Aorta (tissue), 5 donors: ENCODE measurements at regions not wholly inside any gene's neighbourhood (a gene's known extent, or its start where the extent isn't known, plus 50 kb on each side); places are given as distances from the start of the nearest gene placed in this dataset.

Experiments
- ATAC-seq: fragments of 200-7000 bp; cut with Tn5 transposase; one replicate; pipeline ENCODE4 v1.9.1; 2022; ENCODE audit warnings: moderate library complexity; ENCODE audit not compliant: low FRiP score
- DNase-seq, 2 donors: peaks; one replicate each; pipeline ENCODE4 v3.0.0-alpha.2; 2020
- H3K27ac ChIP-seq, 2 donors: one replicate each; pipeline ENCODE4 v1.5.1; 2013; ENCODE audit warnings: low read length in 2 of 2, mild to moderate bottlenecking in 2 of 2, moderate library complexity in 2 of 2, control low read depth in 1 of 2, inconsistent platforms in 1 of 2, low read depth in 1 of 2
- H3K27me3 ChIP-seq, 2 donors: one replicate each; pipeline ENCODE4 v1.6.1; 2013; ENCODE audit warnings: control low read depth in 1 of 2, low read length in 1 of 2, mild to moderate bottlenecking in 1 of 2, moderate library complexity in 1 of 2; ENCODE audit not compliant: insufficient read depth in 2 of 2, control insufficient read depth in 1 of 2
- H3K36me3 ChIP-seq, 2 donors: one replicate each; pipeline ENCODE4 v1.6.1; 2013; ENCODE audit warnings: control low read depth in 1 of 2, low read length in 1 of 2, mild to moderate bottlenecking in 1 of 2; ENCODE audit not compliant: insufficient read depth in 2 of 2, control insufficient read depth in 1 of 2
- H3K4me1 ChIP-seq, 2 donors: one replicate each; pipeline ENCODE4 v1.6.1; 2013; ENCODE audit warnings: low read length in 2 of 2, control low read depth in 1 of 2, mild to moderate bottlenecking in 1 of 2, moderate library complexity in 1 of 2; ENCODE audit not compliant: insufficient read depth in 2 of 2, control insufficient read depth in 1 of 2
- H3K4me3 ChIP-seq, 2 donors: one replicate each; pipeline ENCODE4 v1.5.1; 2013; ENCODE audit warnings: low read length in 2 of 2, control low read depth in 1 of 2, mild to moderate bottlenecking in 1 of 2
- H3K9me3 ChIP-seq: one replicate; pipeline ENCODE4 v1.6.1; 2013; ENCODE audit warnings: mild to moderate bottlenecking, low read length; ENCODE audit not compliant: control insufficient read depth
- WGBS, 2 donors: extraction: QIAGEN DNeasy Blood & Tissue Kit; methylation state at CpG; one replicate each; pipeline ENCODE4 v1.1.7; 2013; 5-methylcytosine and 5-hydroxymethylcytosine counted together
- intact Hi-C, 2 donors: fragments of 100-400 bp; cut with DNase I; formaldehyde crosslinking; loops; one replicate each; pipeline versions ENCODE4 v1.14.2 to v1.15.0; 2022
- donor health status: healthy with polysubstance abuse.
- donor health status: Bipolar disorder and iron deficiency.
- donor health status: DM: no; HTN: no; CAD: no.
- donor health status: DM: no; HTN: no; CAD: no.
- donor health status: DM: yes; HTN: yes; CAD: no.

DNA sequence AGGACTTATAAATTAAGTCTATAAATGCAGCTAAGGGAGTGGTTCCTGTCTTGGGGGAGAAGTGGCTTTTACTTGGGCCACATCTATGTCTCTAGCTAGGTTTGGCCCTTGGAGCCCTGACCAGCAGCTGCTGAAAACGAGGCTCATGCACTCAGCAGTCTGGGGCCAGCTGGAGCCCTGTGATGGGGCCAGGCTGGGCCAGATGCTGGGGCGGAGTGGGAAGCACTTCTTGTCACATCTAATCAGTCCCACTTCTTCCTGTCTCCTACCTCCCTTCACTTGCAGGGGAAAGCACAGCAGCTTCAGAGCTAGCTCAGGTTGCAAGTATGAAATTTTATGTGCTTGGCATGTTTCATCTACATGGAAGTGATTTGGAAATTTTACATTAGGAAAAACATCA, 209.9 kb upstream of the ROPN1 start:
- Histone ChIP-seq H3K9me3 (no peaks in the 10 kb centered on the region), H3K36me3 (no peaks in the 10 kb centered on the region), H3K4me3 (no peak overlapping the region), H3K4me1 (peaks cover 25 to 28% of the 10 kb centered on the region in 2 donors), H3K27me3 (no peaks in the 10 kb centered on the region), H3K27ac (peak overlapping the region in 1 of 2 donors; percentile 58)
- ATAC-seq (no peak), DNase-seq (peak in 1 of 2 donors; percentile 44)
- intact Hi-C loops: no loop called here
- WGBS, 2 donors: 4 to 13% methylated on average over 2 of the region's 2 CpGs

- H3K4me1 ChIP-seq: peaks cover 22 to 28% of the 10 kb centered on the region in 2 donors
- no peaks in the 10 kb centered on the region for H3K9me3 ChIP-seq
- ATAC-seq (peak; percentile 68), DNase-seq (peak; percentile 81 to 84)
- H3K27ac ChIP-seq: peak overlapping the region in 1 of 2 donors; percentile 58
- no peaks in the 10 kb centered on the region for H3K27me3 ChIP-seq
- 4 to 5% methylated on average over 4 of the region's 4 CpGs for WGBS, 2 donors
- no peaks in the 10 kb centered on the region for H3K36me3 ChIP-seq
- intact Hi-C loops: no loop called here
- H3K4me3 ChIP-seq: no peak overlapping the region
Measured at GRCh38 chr3:124202754-124203153, 210.8 kb upstream of the ROPN1 start.

DNA sequence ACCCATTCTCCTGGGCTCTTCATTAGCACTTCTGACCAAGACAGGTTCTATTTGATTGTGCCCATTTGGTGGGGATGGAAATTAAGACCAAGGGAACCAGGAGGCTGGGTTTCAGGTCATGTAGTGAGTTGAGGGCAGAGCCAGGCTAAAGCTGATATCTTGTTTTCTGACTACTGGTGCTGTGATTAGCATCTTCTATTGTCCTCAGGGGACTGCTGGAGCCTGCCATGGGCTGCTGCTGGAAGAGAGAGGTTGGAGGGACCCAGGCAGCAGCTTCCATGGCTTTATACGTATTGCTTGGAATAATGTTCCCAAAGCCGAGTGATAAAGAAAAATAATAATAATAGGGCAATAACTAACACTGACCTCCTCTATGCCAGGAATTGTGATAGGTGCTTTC, 211.4 kb upstream of the ROPN1 start:
- Histone ChIP-seq H3K4me3 (no peak overlapping the region), H3K27me3 (no peaks in the 10 kb centered on the region), H3K27ac (peak overlapping the region; percentile 11 to 58), H3K9me3 (no peaks in the 10 kb centered on the region), H3K4me1 (peaks cover 22 to 24% of the 10 kb centered on the region in 2 donors), H3K36me3 (no peaks in the 10 kb centered on the region)
- intact Hi-C loops: no loop called here
- 65 to 79% methylated on average over 2 of the region's 2 CpGs for WGBS, 2 donors
- ATAC-seq (no peak), DNase-seq (no peak)

- Histone ChIP-seq H3K9me3 (no peaks in the 10 kb centered on the region), H3K4me3 (no peak overlapping the region), H3K36me3 (no peaks in the 10 kb centered on the region), H3K27ac (no peak overlapping the region), H3K4me1 (peaks cover 10 to 15% of the 10 kb centered on the region in 2 donors), H3K27me3 (no peaks in the 10 kb centered on the region)
- intact Hi-C loops: no loop called here
- 93 to 97% methylated on average over 5 of the region's 5 CpGs for WGBS, 2 donors
- DNase-seq (no peak), ATAC-seq (no peak)
Measured at GRCh38 chr3:124206225-124207055, 214.5 kb upstream of the ROPN1 start.

DNA sequence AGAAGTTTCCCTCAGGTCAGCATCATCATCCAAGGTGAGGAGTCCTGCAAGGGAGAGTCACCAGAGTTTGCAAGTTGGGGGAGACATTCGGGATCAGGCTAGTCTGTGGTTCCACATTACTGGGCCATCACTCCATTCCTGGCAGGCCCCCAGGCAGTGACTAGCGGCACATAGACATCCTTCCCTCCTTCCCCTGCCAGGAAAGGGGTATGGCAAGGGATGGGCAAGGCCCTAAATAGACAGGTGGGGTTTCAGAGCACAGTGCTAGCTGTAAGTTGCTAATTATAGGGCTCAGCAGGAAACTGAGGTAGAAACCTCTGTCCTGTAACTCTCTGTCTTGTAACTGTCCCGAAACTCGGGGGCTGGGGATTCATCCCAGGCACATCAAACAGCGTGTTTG, 215.2 kb upstream of the ROPN1 start:
- H3K9me3 ChIP-seq: no peaks in the 10 kb centered on the region
- H3K4me1 ChIP-seq: peaks cover 7 to 12% of the 10 kb centered on the region in 2 donors
- ATAC-seq (no peak), DNase-seq (no peak)
- H3K36me3 ChIP-seq: no peaks in the 10 kb centered on the region
- intact Hi-C loops: no loop called here
- WGBS, 2 donors: 88 to 94% methylated on average over 5 of the region's 5 CpGs
- H3K4me3 ChIP-seq: no peak overlapping the region
- H3K27me3 ChIP-seq: no peaks in the 10 kb centered on the region
- H3K27ac ChIP-seq: no peak overlapping the region

DNA sequence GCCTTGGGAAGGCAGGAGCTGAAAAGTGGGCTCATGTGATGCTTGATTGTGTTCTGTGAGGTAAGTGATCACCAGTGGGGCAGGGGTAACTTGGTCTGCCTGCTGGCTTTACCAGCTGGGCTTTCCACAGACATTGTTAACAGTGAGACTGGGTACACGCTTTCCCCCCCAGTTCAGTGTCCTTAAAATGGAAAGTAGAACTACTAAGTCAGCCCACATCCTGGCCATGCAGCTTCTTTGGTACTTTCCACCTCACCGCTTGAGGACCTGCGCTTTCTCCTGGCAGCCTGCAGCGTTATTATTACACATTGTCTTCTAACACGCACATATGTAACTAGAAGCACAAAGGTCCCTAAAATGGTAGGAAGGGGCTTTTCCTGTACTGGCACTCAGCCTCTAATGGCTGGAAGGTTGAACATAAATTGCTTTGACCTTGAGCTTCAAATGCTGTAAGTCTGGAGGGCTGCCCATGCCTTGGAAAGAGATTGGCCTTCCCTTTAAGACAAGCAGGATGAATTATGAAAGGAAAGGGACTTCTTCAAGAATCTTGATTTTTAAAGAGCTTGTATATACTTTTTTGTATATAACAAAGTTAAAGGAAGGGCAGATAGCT, 216.1 kb upstream of the ROPN1 start:
- H3K36me3 ChIP-seq: no peaks in the 10 kb centered on the region
- ATAC-seq (no peak), DNase-seq (no peak)
- no peak overlapping the region for H3K4me3 ChIP-seq
- 86 to 87% methylated on average over 5 of the region's 5 CpGs for WGBS, 2 donors
- H3K27me3 ChIP-seq: no peaks in the 10 kb centered on the region
- peaks cover 6 to 8% of the 10 kb centered on the region in 2 donors for H3K4me1 ChIP-seq
- H3K9me3 ChIP-seq: no peaks in the 10 kb centered on the region
- intact Hi-C loops: no loop called here
- H3K27ac ChIP-seq: peak overlapping the region in 1 of 2 donors; percentile 17

DNA sequence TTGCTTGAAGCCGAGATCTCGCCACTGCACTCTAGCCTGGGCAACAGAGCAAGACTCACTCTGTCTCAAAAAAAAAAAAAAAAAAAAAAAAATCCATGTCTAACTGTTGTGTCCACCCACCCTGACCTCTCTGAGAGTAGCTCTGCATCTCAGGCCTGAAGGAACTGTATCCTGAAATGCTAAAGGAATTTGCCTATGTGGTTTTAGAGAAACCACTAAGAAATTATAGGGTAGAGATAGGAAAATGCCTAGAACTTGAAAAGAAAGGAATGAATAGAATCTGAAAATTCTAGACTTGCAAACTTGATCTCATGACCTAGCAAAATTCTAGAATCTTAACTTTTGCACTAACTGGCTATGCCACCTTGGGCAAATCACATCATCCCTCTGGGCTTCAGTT, 217.5 kb upstream of the ROPN1 start:
- DNase-seq (no peak), ATAC-seq (no peak)
- Histone ChIP-seq H3K4me1 (peaks cover 0 to 1% of the 10 kb centered on the region in 2 donors), H3K27ac (no peak overlapping the region), H3K4me3 (no peak overlapping the region), H3K9me3 (no peaks in the 10 kb centered on the region), H3K36me3 (no peaks in the 10 kb centered on the region), H3K27me3 (no peaks in the 10 kb centered on the region)
- intact Hi-C loops: no loop called here
- 95 to 100% methylated on average over 2 of the region's 2 CpGs for WGBS, 2 donors

- no peaks in the 10 kb centered on the region for H3K27me3 ChIP-seq
- intact Hi-C loops: no loop called here
- no peak for ATAC-seq
Measured at GRCh38 chr3:124210899-124211298, 219.0 kb upstream of the ROPN1 start.

DNA sequence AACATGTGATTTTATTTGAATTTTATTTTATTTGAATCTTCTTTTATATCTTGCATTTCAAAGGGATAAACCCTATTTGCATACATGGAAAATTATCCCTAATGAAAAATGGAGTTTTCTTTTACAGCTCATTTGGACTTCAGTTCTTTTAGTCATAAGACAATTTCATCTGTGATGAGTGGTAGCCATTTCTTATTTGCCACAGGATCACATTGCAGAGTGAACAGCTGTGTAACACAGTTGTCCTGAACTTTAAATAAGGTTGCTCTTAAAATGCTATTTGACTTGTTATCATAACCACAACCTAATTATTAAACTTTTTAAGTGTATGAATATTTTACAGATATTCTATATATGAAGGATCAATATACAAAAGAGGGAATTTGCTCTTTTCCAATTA, 221.7 kb upstream of the ROPN1 start:
- Histone ChIP-seq H3K36me3 (no peaks in the 10 kb centered on the region), H3K4me3 (no peak overlapping the region), H3K27me3 (no peaks in the 10 kb centered on the region), H3K4me1 (no peaks in the 10 kb centered on the region), H3K9me3 (no peaks in the 10 kb centered on the region), H3K27ac (no peak overlapping the region)
- DNase-seq: no peak
- no peak for ATAC-seq
- intact Hi-C loops: no loop called here

More at GRCh38 chr3:124210899-124211298, 219.0 kb upstream of the ROPN1 start:
- Histone ChIP-seq H3K4me3 (no peak overlapping the region), H3K9me3 (no peaks in the 10 kb centered on the region), H3K27ac (no peak overlapping the region), H3K4me1 (peaks cover 0 to 1% of the 10 kb centered on the region in 2 donors), H3K36me3 (no peaks in the 10 kb centered on the region)
- DNase-seq: no peak
